H9 (cell line): ENCODE measurements at regions not wholly inside any gene's neighbourhood (a gene's known extent, or its start where the extent isn't known, plus 50 kb on each side); places are given as distances from the start of the nearest gene placed in this dataset.

ENCODE experiments used
- DNase-seq: peaks from one replicate; pipeline ENCODE4 v3.0.0-alpha.2; 2017
- H2AFZ ChIP-seq: one replicate; pipeline ENCODE4 v1.6.1; 2013; ENCODE audit warnings: mild to moderate bottlenecking, low read length, control low read depth, moderate library complexity
- H2AK5ac ChIP-seq: 2 replicates; pipeline ENCODE4 v1.6.1; 2013; ENCODE audit warnings: low read length, control low read depth, mixed read lengths; ENCODE audit not compliant: insufficient read length
- H2BK120ac ChIP-seq: one replicate; pipeline ENCODE4 v1.6.1; 2013; ENCODE audit warnings: low read depth, mild to moderate bottlenecking, low read length, control low read depth, inconsistent platforms; ENCODE audit not compliant: poor library complexity, severe bottlenecking
- H2BK12ac ChIP-seq: 2 replicates; pipeline ENCODE4 v1.6.1; 2013; ENCODE audit warnings: low read length, control low read depth, mixed read lengths, low read depth; ENCODE audit not compliant: insufficient read length
- H2BK15ac ChIP-seq: 2 replicates; pipeline ENCODE4 v1.6.1; 2013; ENCODE audit warnings: low read depth, low read length, control low read depth
- H2BK20ac ChIP-seq: one replicate; pipeline ENCODE4 v1.6.1; 2013; ENCODE audit warnings: low read depth, mild to moderate bottlenecking, low read length, control low read depth, inconsistent platforms; ENCODE audit not compliant: poor library complexity, severe bottlenecking
- H2BK5ac ChIP-seq: 2 replicates; pipeline ENCODE4 v1.6.1; 2013; ENCODE audit warnings: low read length, control low read depth, mixed read lengths; ENCODE audit not compliant: insufficient read length
- H3K14ac ChIP-seq: 2 replicates; pipeline ENCODE4 v1.6.1; 2013; ENCODE audit warnings: low read length, control low read depth; ENCODE audit not compliant: insufficient read depth
- H3K18ac ChIP-seq: 2 replicates; pipeline ENCODE4 v1.6.1; 2013; ENCODE audit warnings: low read depth, mild to moderate bottlenecking, mixed read lengths, low read length, control low read depth; ENCODE audit not compliant: insufficient read length
- H3K23ac ChIP-seq: 2 replicates; pipeline ENCODE4 v1.6.1; 2013; ENCODE audit warnings: low read length, control low read depth, mixed read lengths, low read depth; ENCODE audit not compliant: insufficient read length
- H3K23me2 ChIP-seq: 2 replicates; pipeline ENCODE4 v1.6.1; 2013; ENCODE audit warnings: low read depth, mild to moderate bottlenecking, mixed read lengths, low read length, control low read depth; ENCODE audit not compliant: insufficient read length, poor library complexity, severe bottlenecking
- H3K27ac ChIP-seq: 2 replicates; pipeline ENCODE4 v1.5.1; 2013; ENCODE audit warnings: low read length, control low read depth, mixed read lengths, low read depth; ENCODE audit not compliant: insufficient read length
- H3K27me3 ChIP-seq: 2 replicates; pipeline ENCODE4 v1.6.1; 2013; ENCODE audit warnings: low read length, control low read depth, inconsistent platforms; ENCODE audit not compliant: insufficient read depth
- H3K4ac ChIP-seq: 2 replicates; pipeline ENCODE4 v1.6.1; 2013; ENCODE audit warnings: low read depth, mild to moderate bottlenecking, control low read depth, inconsistent platforms, low read length, moderate library complexity
- H3K4me1 ChIP-seq: 2 replicates; pipeline ENCODE4 v1.6.1; 2013; ENCODE audit warnings: low read length, control low read depth, inconsistent platforms; ENCODE audit not compliant: insufficient read depth
- H3K4me2 ChIP-seq: 2 replicates; pipeline ENCODE4 v1.6.1; 2013; ENCODE audit warnings: low read length, control low read depth, mixed read lengths; ENCODE audit not compliant: insufficient read length, insufficient read depth
- H3K56ac ChIP-seq: 2 replicates; pipeline ENCODE4 v1.6.1; 2013; ENCODE audit warnings: low read depth, mild to moderate bottlenecking, mixed read lengths, low read length, control low read depth; ENCODE audit not compliant: insufficient read length
- H3K79me1 ChIP-seq: 2 replicates; pipeline ENCODE4 v1.6.1; 2013; ENCODE audit warnings: low read depth, mild to moderate bottlenecking, moderate library complexity, low read length, control low read depth, inconsistent platforms; ENCODE audit not compliant: insufficient read depth, poor library complexity, severe bottlenecking
- H3K79me2 ChIP-seq: 2 replicates; pipeline ENCODE4 v1.6.1; 2013; ENCODE audit warnings: low read length, control low read depth, inconsistent platforms; ENCODE audit not compliant: insufficient read depth
- H3K9ac ChIP-seq: 2 replicates; pipeline ENCODE4 v1.6.1; 2013; ENCODE audit warnings: low read length, control low read depth, mixed read lengths; ENCODE audit not compliant: insufficient read length; ENCODE audit errors: extremely low read depth
- H3K9me3 ChIP-seq: one replicate; pipeline ENCODE4 v1.6.1; 2013; ENCODE audit warnings: low read depth, low read length, inconsistent platforms; ENCODE audit not compliant: control insufficient read depth
- H3T11ph ChIP-seq: one replicate; pipeline ENCODE4 v1.6.1; 2013; ENCODE audit warnings: mild to moderate bottlenecking, low read length, control low read depth, inconsistent platforms
- H4K20me1 ChIP-seq: one replicate; pipeline ENCODE4 v1.6.1; 2013; ENCODE audit not compliant: control insufficient read depth, insufficient read length, insufficient read depth
- H4K5ac ChIP-seq: 2 replicates; pipeline ENCODE4 v1.6.1; 2013; ENCODE audit warnings: low read depth, mild to moderate bottlenecking, mixed read lengths, low read length, control low read depth; ENCODE audit not compliant: insufficient read length
- H4K8ac ChIP-seq: replicated peaks from 2 replicates; pipeline ENCODE4 v1.6.1; 2013; ENCODE audit warnings: low read length, control low read depth, mixed read lengths, low read depth; ENCODE audit not compliant: insufficient read length
- H4K91ac ChIP-seq: 2 replicates; pipeline ENCODE4 v1.6.1; 2013; ENCODE audit warnings: low read depth, mild to moderate bottlenecking, moderate library complexity, mixed read lengths, low read length, control low read depth; ENCODE audit not compliant: insufficient read length
- H3K27ac Mint-ChIP-seq, 3 experiments: 2 replicates in 2 of 3; 3 replicates in 1 of 3; pipeline ENCODE4 v1.8.0; 2020 to 2021; ENCODE audit warnings: mixed read lengths in 3 of 3, mild to moderate bottlenecking in 1 of 3, moderate library complexity in 1 of 3
- H3K27me3 Mint-ChIP-seq: 2 replicates; pipeline ENCODE4 v1.8.0; 2021; ENCODE audit warnings: low read depth, mild to moderate bottlenecking, moderate library complexity, mixed read lengths
- H3K36me3 Mint-ChIP-seq, 3 experiments: 2 replicates in 2 of 3; 3 replicates in 1 of 3; pipeline ENCODE4 v1.8.0; 2020 to 2021; ENCODE audit warnings: low read depth in 3 of 3, mixed read lengths in 3 of 3; ENCODE audit not compliant: insufficient read depth in 1 of 3
- H3K4me1 Mint-ChIP-seq, 2 experiments: 2 replicates each; pipeline ENCODE4 v1.8.0; 2020; ENCODE audit warnings: mixed read lengths in 2 of 2
- H3K4me3 Mint-ChIP-seq, 2 experiments: 2 replicates in 1 of 2; 3 replicates in 1 of 2; pipeline ENCODE4 v1.8.0; 2020 to 2021; ENCODE audit warnings: mild to moderate bottlenecking in 2 of 2, mixed read lengths in 2 of 2, moderate library complexity in 1 of 2
- H3K9me3 Mint-ChIP-seq, 2 experiments: 2 replicates in 1 of 2; 3 replicates in 1 of 2; pipeline ENCODE4 v1.8.0; 2020; ENCODE audit warnings: mild to moderate bottlenecking in 2 of 2, mixed read lengths in 2 of 2, moderate library complexity in 1 of 2
- WGBS: extraction: QIAGEN DNeasy Blood & Tissue Kit; methylation state at CpG from one replicate; pipeline ENCODE4 v1.1.7; 2013; ENCODE audit warnings: missing lambda C conversion rate, low lambda C conversion rate, mixed read lengths; ENCODE audit not compliant: insufficient read length; ENCODE audit errors: extremely low coverage; 5-methylcytosine and 5-hydroxymethylcytosine counted together
- TF ChIP-seq, protein P1 (sequence below): fragments of 200-600 bp; sonication (generic); conservative IDR thresholded peaks from 3 replicates; pipeline ENCODE4 v1.8.0; 2021; ENCODE audit warnings: antibody characterized with exemption, mild to moderate bottlenecking

DNA sequence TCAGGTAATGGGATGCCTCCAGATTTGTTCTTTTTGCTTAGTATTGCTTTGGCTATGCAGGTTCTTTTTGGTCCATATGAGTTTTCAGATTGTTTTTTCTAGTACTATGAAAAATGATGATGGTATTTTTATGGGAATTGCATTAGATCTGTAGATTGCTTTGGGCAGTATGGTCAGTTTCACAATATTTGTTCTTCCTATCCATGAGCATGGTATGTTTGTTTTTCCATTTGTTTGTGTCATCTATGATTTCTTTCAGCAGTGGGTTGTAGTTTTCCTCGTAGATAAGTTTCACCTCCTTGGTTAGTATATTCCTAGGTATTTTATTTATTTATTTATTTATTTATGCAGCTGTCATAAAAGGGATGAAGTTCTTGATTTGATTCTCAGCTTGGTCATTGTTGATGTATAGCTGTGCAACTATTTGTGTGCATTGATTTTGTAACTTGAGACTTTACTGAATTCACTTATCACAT is 103.9 kb upstream of the DNAH14 start:
- H3K18ac ChIP-seq: no peak overlapping the region
- H2BK15ac ChIP-seq: no peak overlapping the region
- no peaks in the 10 kb centered on the region for H4K20me1 ChIP-seq
- no peak overlapping the region for H3K4me2 ChIP-seq
- peaks cover 35 to 37% of the 10 kb centered on the region in 2 experiments for H3K9me3 Mint-ChIP-seq
- no peaks in the 10 kb centered on the region; the same call in 1 of the 2 replicates for H3K27me3 Mint-ChIP-seq
- H2BK20ac ChIP-seq: no peak overlapping the region
- no peak overlapping the region for H3K14ac ChIP-seq
- H3K23me2 ChIP-seq: no peaks in the 10 kb centered on the region
- TF ChIP-seq, protein P1, sequence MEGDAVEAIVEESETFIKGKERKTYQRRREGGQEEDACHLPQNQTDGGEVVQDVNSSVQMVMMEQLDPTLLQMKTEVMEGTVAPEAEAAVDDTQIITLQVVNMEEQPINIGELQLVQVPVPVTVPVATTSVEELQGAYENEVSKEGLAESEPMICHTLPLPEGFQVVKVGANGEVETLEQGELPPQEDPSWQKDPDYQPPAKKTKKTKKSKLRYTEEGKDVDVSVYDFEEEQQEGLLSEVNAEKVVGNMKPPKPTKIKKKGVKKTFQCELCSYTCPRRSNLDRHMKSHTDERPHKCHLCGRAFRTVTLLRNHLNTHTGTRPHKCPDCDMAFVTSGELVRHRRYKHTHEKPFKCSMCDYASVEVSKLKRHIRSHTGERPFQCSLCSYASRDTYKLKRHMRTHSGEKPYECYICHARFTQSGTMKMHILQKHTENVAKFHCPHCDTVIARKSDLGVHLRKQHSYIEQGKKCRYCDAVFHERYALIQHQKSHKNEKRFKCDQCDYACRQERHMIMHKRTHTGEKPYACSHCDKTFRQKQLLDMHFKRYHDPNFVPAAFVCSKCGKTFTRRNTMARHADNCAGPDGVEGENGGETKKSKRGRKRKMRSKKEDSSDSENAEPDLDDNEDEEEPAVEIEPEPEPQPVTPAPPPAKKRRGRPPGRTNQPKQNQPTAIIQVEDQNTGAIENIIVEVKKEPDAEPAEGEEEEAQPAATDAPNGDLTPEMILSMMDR: no peak
- no peak overlapping the region for H4K91ac ChIP-seq
- H3K27ac Mint-ChIP-seq: no peak overlapping the region
- H3K9me3 ChIP-seq: peaks cover 15% of the 10 kb centered on the region
- H3K9ac ChIP-seq: no peak overlapping the region
- no peak overlapping the region for H2BK12ac ChIP-seq
- H3K36me3 Mint-ChIP-seq: peaks cover 11 to 21% (median 13%) of the 10 kb centered on the region in 3 experiments
- no peak overlapping the region for H3K4ac ChIP-seq
- no peak overlapping the region for H3K27ac ChIP-seq
- no peak overlapping the region for H3K4me3 Mint-ChIP-seq
- H2BK5ac ChIP-seq: no peak overlapping the region
- H2AK5ac ChIP-seq: no peak overlapping the region
- no peak overlapping the region for H2BK120ac ChIP-seq
- no CpG with 5 or more reads among the region's 1 CpG for WGBS
- no peak overlapping the region for H3K23ac ChIP-seq
- H3K27me3 ChIP-seq: no peaks in the 10 kb centered on the region
- no peaks in the 10 kb centered on the region for H3K79me2 ChIP-seq
- no peaks in the 10 kb centered on the region for H3K4me1 ChIP-seq
- no peak overlapping the region for H3T11ph ChIP-seq
- no peaks in the 10 kb centered on the region for H3K79me1 ChIP-seq
- H3K56ac ChIP-seq: no peak overlapping the region
- H4K5ac ChIP-seq: no peak overlapping the region
- DNase-seq: no peak
- no peaks in the 10 kb centered on the region for H3K4me1 Mint-ChIP-seq
- no peak overlapping the region for H2AFZ ChIP-seq
- no peak overlapping the region for H4K8ac ChIP-seq
